NT2/D1 (cell line): ENCODE measurements at regions not wholly inside any gene's neighbourhood (a gene's known extent, or its start where the extent isn't known, plus 50 kb on each side); places are given as distances from the start of the nearest gene placed in this dataset.

ENCODE experiments used
- SUZ12 ChIP-seq: IDR thresholded peaks from 2 replicates; pipeline ENCODE4 v1.6.1; 2011; ENCODE audit not compliant: insufficient read length, insufficient read depth; ENCODE audit errors: extremely low read depth
- YY1 ChIP-seq: IDR thresholded peaks from 2 replicates; pipeline ENCODE4 v1.6.1; 2011; ENCODE audit not compliant: insufficient read length, insufficient read depth

DNA sequence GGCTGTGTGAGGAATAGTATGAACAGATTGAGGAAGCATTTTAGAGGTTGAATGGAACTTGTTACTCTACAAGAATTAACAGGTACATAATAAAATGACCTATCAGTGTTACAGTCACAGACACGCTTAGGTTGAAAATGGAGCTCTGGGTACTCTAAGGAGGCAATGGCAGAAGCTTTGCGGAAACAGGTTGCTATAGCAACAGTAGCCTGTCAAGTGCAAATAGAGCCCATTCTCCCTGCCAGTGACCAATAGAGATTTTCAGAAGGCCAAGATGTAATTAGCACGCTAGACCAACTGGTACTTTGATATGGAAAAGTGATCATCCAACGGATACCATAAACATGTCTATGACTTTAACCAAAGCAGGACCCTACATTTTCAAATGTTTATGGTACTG is 148.5 kb upstream of the FREM2 start:
- TF ChIP-seq SUZ12 (no peak), YY1 (no peak)
